ENCODE measurements at regions not wholly inside any gene's neighbourhood (a gene's known extent, or its start where the extent isn't known, plus 50 kb on each side); places are given as distances from the start of the nearest gene placed in this dataset.
"Not testable (repeated sequence)": the region's sequence is repeated elsewhere in the genome, so short reads cannot be mapped to it uniquely, and the experiment has no call there.

DNA sequence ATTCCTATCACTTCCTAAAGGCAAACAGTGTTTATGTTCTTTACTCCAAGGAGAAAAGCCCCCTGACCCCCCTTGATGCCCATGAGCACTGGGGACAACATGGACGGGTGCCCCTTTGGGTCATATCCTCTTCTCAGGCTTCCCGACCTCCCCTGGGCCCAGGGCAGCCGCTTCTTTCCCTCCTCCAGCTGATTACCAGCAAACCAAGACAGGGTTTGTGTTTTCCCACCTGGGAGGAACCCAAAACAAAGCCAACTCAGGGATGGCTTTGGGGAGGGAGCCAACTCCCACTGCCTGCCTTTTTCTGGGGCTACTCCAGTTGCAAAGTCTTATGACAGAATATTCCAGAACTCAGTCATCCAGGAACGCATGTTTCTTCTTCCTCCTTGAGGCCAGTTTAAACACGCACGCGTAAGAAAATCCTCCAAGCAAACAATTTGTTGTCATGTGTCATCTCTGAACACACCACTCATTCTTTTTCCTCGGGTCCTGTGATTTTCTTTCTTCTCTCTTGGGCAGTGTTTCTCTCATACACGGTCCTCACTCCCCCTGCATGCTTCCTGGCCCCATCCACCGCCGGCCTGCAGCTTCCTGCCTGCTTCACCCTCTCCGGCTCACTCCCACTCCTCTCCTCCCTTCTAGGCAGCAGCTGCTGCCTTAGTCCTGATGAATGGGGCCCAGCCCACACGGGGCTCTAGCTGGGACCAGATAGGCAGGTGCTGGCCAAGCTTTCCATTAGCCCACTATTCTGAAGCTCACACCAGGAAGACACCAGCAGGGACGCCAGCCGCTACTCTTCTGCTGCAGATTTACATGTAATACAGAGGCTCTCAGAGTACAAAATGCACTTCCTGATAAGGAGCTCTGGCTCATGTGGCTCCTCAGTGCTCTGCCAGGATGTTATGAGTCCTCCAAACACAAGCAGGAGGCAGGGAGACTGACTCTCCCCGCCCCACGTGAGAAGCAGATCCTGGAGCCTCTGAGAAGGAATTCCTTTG lies 116.7 kb upstream of the VOPP1 start:
- TF ChIP-seq, protein P1, sequence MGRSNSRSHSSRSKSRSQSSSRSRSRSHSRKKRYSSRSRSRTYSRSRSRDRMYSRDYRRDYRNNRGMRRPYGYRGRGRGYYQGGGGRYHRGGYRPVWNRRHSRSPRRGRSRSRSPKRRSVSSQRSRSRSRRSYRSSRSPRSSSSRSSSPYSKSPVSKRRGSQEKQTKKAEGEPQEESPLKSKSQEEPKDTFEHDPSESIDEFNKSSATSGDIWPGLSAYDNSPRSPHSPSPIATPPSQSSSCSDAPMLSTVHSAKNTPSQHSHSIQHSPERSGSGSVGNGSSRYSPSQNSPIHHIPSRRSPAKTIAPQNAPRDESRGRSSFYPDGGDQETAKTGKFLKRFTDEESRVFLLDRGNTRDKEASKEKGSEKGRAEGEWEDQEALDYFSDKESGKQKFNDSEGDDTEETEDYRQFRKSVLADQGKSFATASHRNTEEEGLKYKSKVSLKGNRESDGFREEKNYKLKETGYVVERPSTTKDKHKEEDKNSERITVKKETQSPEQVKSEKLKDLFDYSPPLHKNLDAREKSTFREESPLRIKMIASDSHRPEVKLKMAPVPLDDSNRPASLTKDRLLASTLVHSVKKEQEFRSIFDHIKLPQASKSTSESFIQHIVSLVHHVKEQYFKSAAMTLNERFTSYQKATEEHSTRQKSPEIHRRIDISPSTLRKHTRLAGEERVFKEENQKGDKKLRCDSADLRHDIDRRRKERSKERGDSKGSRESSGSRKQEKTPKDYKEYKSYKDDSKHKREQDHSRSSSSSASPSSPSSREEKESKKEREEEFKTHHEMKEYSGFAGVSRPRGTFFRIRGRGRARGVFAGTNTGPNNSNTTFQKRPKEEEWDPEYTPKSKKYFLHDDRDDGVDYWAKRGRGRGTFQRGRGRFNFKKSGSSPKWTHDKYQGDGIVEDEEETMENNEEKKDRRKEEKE (IDR thresholded peaks at IDR 0.05), result not testable (repeated sequence)
- not testable (repeated sequence) for TF ChIP-seq ZNF234 (CRISPR knock-in tag; conservative IDR thresholded peaks at IDR 0.05); SP1 (IDR thresholded peaks at IDR 0.05); SP1 (CRISPR knock-in tag; IDR thresholded peaks at IDR 0.05); KLF6 (CRISPR knock-in tag; IDR thresholded peaks at IDR 0.05); YY1 (IDR thresholded peaks at IDR 0.05; ENCODE audit: insufficient read depth, insufficient replicate concordance, low read depth, low read length); ZNF782 (CRISPR knock-in tag; IDR thresholded peaks at IDR 0.05; ENCODE audit: borderline replicate concordance); TARDBP (CRISPR knock-in tag; IDR thresholded peaks at IDR 0.05)
- TF ChIP-seq, protein P2, sequence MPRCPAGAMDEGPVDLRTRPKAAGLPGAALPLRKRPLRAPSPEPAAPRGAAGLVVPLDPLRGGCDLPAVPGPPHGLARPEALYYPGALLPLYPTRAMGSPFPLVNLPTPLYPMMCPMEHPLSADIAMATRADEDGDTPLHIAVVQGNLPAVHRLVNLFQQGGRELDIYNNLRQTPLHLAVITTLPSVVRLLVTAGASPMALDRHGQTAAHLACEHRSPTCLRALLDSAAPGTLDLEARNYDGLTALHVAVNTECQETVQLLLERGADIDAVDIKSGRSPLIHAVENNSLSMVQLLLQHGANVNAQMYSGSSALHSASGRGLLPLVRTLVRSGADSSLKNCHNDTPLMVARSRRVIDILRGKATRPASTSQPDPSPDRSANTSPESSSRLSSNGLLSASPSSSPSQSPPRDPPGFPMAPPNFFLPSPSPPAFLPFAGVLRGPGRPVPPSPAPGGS (CRISPR knock-in tag; IDR thresholded peaks at IDR 0.05), result not testable (repeated sequence)
- TF ChIP-seq, protein P3, sequence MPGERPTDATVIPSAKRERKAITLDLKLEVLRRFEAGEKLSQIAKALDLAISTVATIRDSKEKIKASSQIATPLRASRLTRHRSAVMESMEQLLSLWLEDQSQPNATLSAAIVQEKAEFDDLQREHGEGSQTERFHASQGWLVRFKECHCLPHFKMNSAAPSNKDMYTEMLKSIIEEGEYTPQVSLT (CRISPR knock-in tag; IDR thresholded peaks at IDR 0.05; ENCODE audit: borderline replicate concordance, low read depth), result not testable (repeated sequence)
- TF ChIP-seq, protein P4, sequence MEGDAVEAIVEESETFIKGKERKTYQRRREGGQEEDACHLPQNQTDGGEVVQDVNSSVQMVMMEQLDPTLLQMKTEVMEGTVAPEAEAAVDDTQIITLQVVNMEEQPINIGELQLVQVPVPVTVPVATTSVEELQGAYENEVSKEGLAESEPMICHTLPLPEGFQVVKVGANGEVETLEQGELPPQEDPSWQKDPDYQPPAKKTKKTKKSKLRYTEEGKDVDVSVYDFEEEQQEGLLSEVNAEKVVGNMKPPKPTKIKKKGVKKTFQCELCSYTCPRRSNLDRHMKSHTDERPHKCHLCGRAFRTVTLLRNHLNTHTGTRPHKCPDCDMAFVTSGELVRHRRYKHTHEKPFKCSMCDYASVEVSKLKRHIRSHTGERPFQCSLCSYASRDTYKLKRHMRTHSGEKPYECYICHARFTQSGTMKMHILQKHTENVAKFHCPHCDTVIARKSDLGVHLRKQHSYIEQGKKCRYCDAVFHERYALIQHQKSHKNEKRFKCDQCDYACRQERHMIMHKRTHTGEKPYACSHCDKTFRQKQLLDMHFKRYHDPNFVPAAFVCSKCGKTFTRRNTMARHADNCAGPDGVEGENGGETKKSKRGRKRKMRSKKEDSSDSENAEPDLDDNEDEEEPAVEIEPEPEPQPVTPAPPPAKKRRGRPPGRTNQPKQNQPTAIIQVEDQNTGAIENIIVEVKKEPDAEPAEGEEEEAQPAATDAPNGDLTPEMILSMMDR (CRISPR knock-in tag; IDR thresholded peaks at IDR 0.05), result not testable (repeated sequence)
- TF ChIP-seq, protein P5, sequence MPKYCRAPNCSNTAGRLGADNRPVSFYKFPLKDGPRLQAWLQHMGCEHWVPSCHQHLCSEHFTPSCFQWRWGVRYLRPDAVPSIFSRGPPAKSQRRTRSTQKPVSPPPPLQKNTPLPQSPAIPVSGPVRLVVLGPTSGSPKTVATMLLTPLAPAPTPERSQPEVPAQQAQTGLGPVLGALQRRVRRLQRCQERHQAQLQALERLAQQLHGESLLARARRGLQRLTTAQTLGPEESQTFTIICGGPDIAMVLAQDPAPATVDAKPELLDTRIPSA (CRISPR knock-in tag; IDR thresholded peaks at IDR 0.05; ENCODE audit: borderline replicate concordance), result not testable (repeated sequence)
